Esophagus muscularis mucosa (tissue), 4 donors: ENCODE measurements at regions not wholly inside any gene's neighbourhood (a gene's known extent, or its start where the extent isn't known, plus 50 kb on each side); places are given as distances from the start of the nearest gene placed in this dataset.

Experiments
- DNase-seq: peaks from one replicate; pipeline ENCODE4 v3.0.0-alpha.2; 2017; ENCODE audit errors: extremely low spot score
- H3K27ac ChIP-seq, 4 donors: fragments of 200-600 bp; sonication (generic); replicated peaks in 1 of 4; 1 replicate in 3 of 4; 2 replicates in 1 of 4; pipeline ENCODE4 v1.5.1; 2016 to 2019; ENCODE audit warnings: mild to moderate bottlenecking in 1 of 4
- H3K27me3 ChIP-seq, 4 donors: fragments of 200-600 bp; sonication (generic); one replicate each; pipeline versions ENCODE4 v1.5.1 to v1.6.0; 2016 to 2019
- H3K36me3 ChIP-seq, 4 donors: fragments of 200-600 bp; sonication (generic); one replicate each; pipeline ENCODE4 v1.5.1; 2016 to 2019
- H3K4me1 ChIP-seq, 4 donors: fragments of 200-600 bp; sonication (generic); one replicate each; pipeline ENCODE4 v1.5.1; 2016 to 2019
- H3K4me3 ChIP-seq, 4 donors: fragments of 200-600 bp; sonication (generic); 1 replicate in 2 of 4; 2 replicates in 2 of 4; pipeline ENCODE4 v1.5.1; 2016 to 2019; ENCODE audit warnings: mild to moderate bottlenecking in 4 of 4, moderate library complexity in 1 of 4
- H3K9me3 ChIP-seq, 4 donors: fragments of 200-600 bp; sonication (generic); 1 replicate in 3 of 4; 2 replicates in 1 of 4; pipeline ENCODE4 v1.5.1; 2016 to 2019
- CTCF ChIP-seq, 3 experiments: fragments of 200-600 bp in 2 of 3; fragments of 450-650 bp in 1 of 3; sonication (generic) in 2 of 3; IDR thresholded peaks; one replicate each; pipeline ENCODE4 v1.5.1; 2017 to 2019; ENCODE audit warnings: antibody characterized with exemption in 3 of 3, mild to moderate bottlenecking in 2 of 3, moderate library complexity in 1 of 3
- EP300 ChIP-seq: sonication (generic); formaldehyde crosslinking; IDR thresholded peaks from one replicate; pipeline ENCODE4 v1.6.1; 2017; ENCODE audit warnings: antibody characterized with exemption
- POLR2A ChIP-seq: fragments of 450-650 bp; IDR thresholded peaks from one replicate; pipeline ENCODE4 v1.6.1; 2017; ENCODE audit warnings: antibody characterized with exemption, moderate library complexity, mild to moderate bottlenecking, low read depth
- POLR2AphosphoS5 ChIP-seq, 2 donors: sonication (generic); formaldehyde crosslinking; IDR thresholded peaks; one replicate each; pipeline ENCODE4 v1.6.1; 2017; ENCODE audit warnings: antibody characterized with exemption in 2 of 2
- WGBS: methylation state at CpG from one replicate; pipeline ENCODE4 v1.1.5; 2018; 5-methylcytosine and 5-hydroxymethylcytosine counted together
- intact Hi-C: fragments of 100-400 bp; cut with DNase I; formaldehyde crosslinking; loops from one replicate; pipeline ENCODE4 v1.15.1; 2023

- DNase-seq, result no peak
- Histone ChIP-seq H3K4me1 (no peaks in the 10 kb centered on the region), H3K27ac (no peak overlapping the region), H3K36me3 (no peaks in the 10 kb centered on the region), H3K4me3 (no peak overlapping the region), H3K9me3 (no peaks in the 10 kb centered on the region), H3K27me3 (no peaks in the 10 kb centered on the region)
- TF ChIP-seq EP300, result no peak
- no peak for TF ChIP-seq POLR2A
- TF ChIP-seq CTCF (IDR thresholded peaks at IDR 0.05), result no peak
- TF ChIP-seq POLR2AphosphoS5 (IDR thresholded peaks at IDR 0.05), result no peak
- WGBS, result 75% methylated on average over 8 of the region's 8 CpGs
- intact Hi-C loops, result no loop called here
Observed at GRCh38 chr20:21941941-21942805, 236.7 kb downstream of the PAX1 start.

GRCh38 chr20:21936720-21937380 lies 231.4 kb downstream of the PAX1 start:
- Histone ChIP-seq H3K4me1 (no peaks in the 10 kb centered on the region), H3K27ac (no peak overlapping the region), H3K9me3 (peaks cover 0 to 6% (median 0%) of the 10 kb centered on the region in 4 donors), H3K4me3 (no peak overlapping the region), H3K36me3 (no peaks in the 10 kb centered on the region), H3K27me3 (no peaks in the 10 kb centered on the region)
- no peak for TF ChIP-seq POLR2AphosphoS5 (IDR thresholded peaks at IDR 0.05)
- TF ChIP-seq CTCF (IDR thresholded peaks at IDR 0.05), result no peak
- TF ChIP-seq POLR2A, result no peak
- no peak for TF ChIP-seq EP300
- no peak for DNase-seq
- intact Hi-C loops, result no loop called here
- 36% methylated on average over 3 of the region's 3 CpGs for WGBS

DNA sequence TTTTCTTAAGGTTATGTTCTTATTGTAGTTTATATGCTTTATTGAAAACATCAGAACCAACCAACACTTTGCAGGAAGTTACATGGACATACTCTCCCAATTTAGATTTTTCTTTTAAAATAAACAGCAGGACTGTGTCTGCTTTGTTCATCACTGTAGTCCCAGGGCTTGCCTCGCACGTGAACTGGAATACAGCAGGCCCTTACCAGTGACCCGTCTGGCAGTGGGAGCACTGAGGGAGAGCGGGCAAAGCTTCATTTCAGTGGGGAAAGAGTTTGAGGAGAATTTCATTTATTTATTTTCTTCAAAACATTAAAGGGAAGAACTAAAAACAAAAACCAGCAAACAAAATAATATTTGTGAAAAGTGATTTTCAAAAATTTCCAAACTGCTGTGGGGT lies 230.8 kb downstream of the PAX1 start:
- Histone ChIP-seq H3K4me1 (no peaks in the 10 kb centered on the region), H3K27ac (no peak overlapping the region), H3K9me3 (peaks cover 0 to 6% (median 0%) of the 10 kb centered on the region in 4 donors), H3K27me3 (no peaks in the 10 kb centered on the region), H3K4me3 (no peak overlapping the region), H3K36me3 (no peaks in the 10 kb centered on the region)
- no peak for DNase-seq
- WGBS, result 55% methylated on average over 4 of the region's 4 CpGs
- intact Hi-C loops, result no loop called here
- TF ChIP-seq CTCF (IDR thresholded peaks at IDR 0.05) (no peak), POLR2A (no peak)

DNA sequence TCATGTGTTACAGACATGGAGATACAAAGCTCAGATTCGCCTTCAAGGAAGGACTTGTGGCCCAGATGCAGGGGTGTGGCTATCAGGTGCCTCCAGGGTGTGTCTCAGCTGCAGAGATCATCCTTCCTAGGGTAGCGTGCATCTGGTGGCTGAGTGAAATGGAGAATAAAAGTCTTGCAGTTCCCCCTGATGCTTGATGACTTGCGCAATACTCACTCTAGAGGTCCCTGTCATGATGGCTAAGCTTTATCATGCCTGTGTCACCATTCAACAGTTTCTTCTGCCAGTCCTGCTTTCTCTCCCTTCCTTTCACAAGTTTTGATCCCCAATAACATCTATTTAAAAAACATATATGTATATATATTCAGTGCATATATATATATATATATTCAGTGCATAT lies 228.1 kb downstream of the PAX1 start:
- Histone ChIP-seq H3K27me3 (no peaks in the 10 kb centered on the region), H3K4me1 (no peaks in the 10 kb centered on the region)
- WGBS, result 92% methylated on average over 3 of the region's 3 CpGs

More for the DNA sequence above, 228.1 kb downstream of the PAX1 start:
- TF ChIP-seq POLR2A, result no peak
- TF ChIP-seq EP300, result no peak
- TF ChIP-seq POLR2AphosphoS5 (IDR thresholded peaks at IDR 0.05), result no peak
- no peak for TF ChIP-seq CTCF (IDR thresholded peaks at IDR 0.05)
- intact Hi-C loops, result no loop called here
- Histone ChIP-seq H3K4me3 (no peak overlapping the region), H3K9me3 (peaks cover 0 to 6% (median 0%) of the 10 kb centered on the region in 4 donors), H3K36me3 (no peaks in the 10 kb centered on the region), H3K27ac (no peak overlapping the region)
- DNase-seq, result no peak
